ENCODE measurements at regions not wholly inside any gene's neighbourhood (a gene's known extent, or its start where the extent isn't known, plus 50 kb on each side); places are given as distances from the start of the nearest gene placed in this dataset.
A peak's percentile ranks its signal among the peaks of the same experiment; 100 is the strongest.

- no peak for TF ChIP-seq SFPQ (IDR thresholded peaks at IDR 0.05; ENCODE audit: low read depth, low read length)
- no peak for TF ChIP-seq TFAM (CRISPR knock-in tag; conservative IDR thresholded peaks at IDR 0.05)
- no peak for TF ChIP-seq IRF2 (CRISPR knock-in tag; IDR thresholded peaks at IDR 0.05)
- peak; percentile 54 to 80; a peak in 2 of 4 replicates for TF ChIP-seq SIN3A (IDR thresholded peaks at IDR 0.05; ENCODE audit: borderline replicate concordance in 2 of 2, control insufficient read depth in 1 of 2, low read depth in 2 of 2, low read length in 2 of 2)
- peak; percentile 70 for TF ChIP-seq SMAD4 (CRISPR knock-in tag; conservative IDR thresholded peaks at IDR 0.05)
- peak; percentile 84 for TF ChIP-seq XRCC5 (IDR thresholded peaks at IDR 0.05; ENCODE audit: low read depth, low read length)
- TF ChIP-seq CXXC5 (CRISPR knock-in tag; IDR thresholded peaks at IDR 0.05): peak; percentile 85
- TF ChIP-seq NR2C2 (CRISPR knock-in tag; IDR thresholded peaks at IDR 0.05): no peak
- peak; percentile 92 for TF ChIP-seq NR2C2 (tag; IDR thresholded peaks at IDR 0.05)
- TF ChIP-seq POLR2G (IDR thresholded peaks at IDR 0.05; ENCODE audit: low read depth, low read length): peak; percentile 88
- no peak for TF ChIP-seq EP300 (IDR thresholded peaks at IDR 0.05; ENCODE audit: low read length)
- TF ChIP-seq BRD4 (IDR thresholded peaks at IDR 0.05): peak; percentile 35; the same call in 1 of the 2 replicates
- no peak for TF ChIP-seq ZNF23 (CRISPR knock-in tag; IDR thresholded peaks at IDR 0.05)
- peak; percentile 38; the same call in 1 of the 2 replicates for TF ChIP-seq TAF7 (tag; IDR thresholded peaks at IDR 0.05)
- no peak for TF ChIP-seq NFE2L1 (tag; IDR thresholded peaks at IDR 0.05; ENCODE audit: borderline replicate concordance, low read depth)
- no peak for TF ChIP-seq HOMEZ (CRISPR knock-in tag; IDR thresholded peaks at IDR 0.05)
- TF ChIP-seq NR1H2 (CRISPR knock-in tag; IDR thresholded peaks at IDR 0.05): 0 out of 2 replicates have a peak, but pooled peaks have one; percentile 40
- peak; percentile 36; the same call in 1 of the 2 replicates for TF ChIP-seq ESRRA (IDR thresholded peaks at IDR 0.05; ENCODE audit: borderline replicate concordance, low read depth)
- TF ChIP-seq TAF1 (IDR thresholded peaks at IDR 0.05; ENCODE audit: control insufficient read depth, extremely low read depth, insufficient read depth, low read length, severe bottlenecking): peak; percentile 75
- TF ChIP-seq GABPB1 (CRISPR knock-in tag; IDR thresholded peaks at IDR 0.05): 0 out of 2 replicates have a peak, but pooled peaks have one; percentile 23
- no peak for TF ChIP-seq ZNF77 (CRISPR knock-in tag; IDR thresholded peaks at IDR 0.05)
- TF ChIP-seq HNRNPL (IDR thresholded peaks at IDR 0.05; ENCODE audit: low read depth, low read length): no peak
- TF ChIP-seq, protein P1, sequence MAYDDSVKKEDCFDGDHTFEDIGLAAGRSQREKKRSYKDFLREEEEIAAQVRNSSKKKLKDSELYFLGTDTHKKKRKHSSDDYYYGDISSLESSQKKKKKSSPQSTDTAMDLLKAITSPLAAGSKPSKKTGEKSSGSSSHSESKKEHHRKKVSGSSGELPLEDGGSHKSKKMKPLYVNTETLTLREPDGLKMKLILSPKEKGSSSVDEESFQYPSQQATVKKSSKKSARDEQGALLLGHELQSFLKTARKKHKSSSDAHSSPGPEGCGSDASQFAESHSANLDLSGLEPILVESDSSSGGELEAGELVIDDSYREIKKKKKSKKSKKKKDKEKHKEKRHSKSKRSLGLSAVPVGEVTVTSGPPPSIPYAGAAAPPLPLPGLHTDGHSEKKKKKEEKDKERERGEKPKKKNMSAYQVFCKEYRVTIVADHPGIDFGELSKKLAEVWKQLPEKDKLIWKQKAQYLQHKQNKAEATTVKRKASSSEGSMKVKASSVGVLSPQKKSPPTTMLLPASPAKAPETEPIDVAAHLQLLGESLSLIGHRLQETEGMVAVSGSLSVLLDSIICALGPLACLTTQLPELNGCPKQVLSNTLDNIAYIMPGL (CRISPR knock-in tag; IDR thresholded peaks at IDR 0.05): no peak; the same call in 1 of the 2 replicates
These were observed 2925.9 kb upstream of the OR11H1 start (continued) for GRCh38 chr22:12601870-12602779.
